SK-N-SH treated with all-trans-retinoic acid at 6 μM for 48 hours (cell line): ENCODE measurements at regions not wholly inside any gene's neighbourhood (a gene's known extent, or its start where the extent isn't known, plus 50 kb on each side); places are given as distances from the start of the nearest gene placed in this dataset.

Source experiments
- ATAC-seq: fragments of 200-7000 bp; cut with Tn5 transposase; 3 replicates; pipeline ENCODE4 v1.9.1; 2020; ENCODE audit warnings: mild to moderate bottlenecking, moderate library complexity
- ARNTL ChIP-seq: fragments of 450-650 bp; formaldehyde crosslinking; IDR thresholded peaks from 2 replicates; pipeline ENCODE4 v1.5.0; 2020; ENCODE audit warnings: low read depth, mild to moderate bottlenecking, moderate library complexity, borderline replicate concordance
- BACH2 ChIP-seq: fragments of 250-450 bp; sonication (Bioruptor Pico); IDR thresholded peaks from 2 replicates; pipeline ENCODE4 v1.9.0; 2021; ENCODE audit warnings: mild to moderate bottlenecking, borderline replicate concordance
- CREB5 ChIP-seq: fragments of 250-450 bp; sonication (Bioruptor Pico); IDR thresholded peaks from 2 replicates; pipeline ENCODE4 v1.5.1; 2020; ENCODE audit warnings: low read depth, mild to moderate bottlenecking, moderate library complexity
- CSDC2 ChIP-seq: fragments of 250-450 bp; sonication (Bioruptor Pico); IDR thresholded peaks from 2 replicates; pipeline ENCODE4 v1.5.0; 2020; ENCODE audit warnings: mild to moderate bottlenecking, moderate library complexity
- ESRRG ChIP-seq: fragments of 250-450 bp; sonication (Bioruptor Pico); IDR thresholded peaks from 2 replicates; pipeline ENCODE4 v1.6.1; 2021; ENCODE audit warnings: mild to moderate bottlenecking
- GLIS3 ChIP-seq: fragments of 250-450 bp; sonication (Bioruptor Pico); IDR thresholded peaks from 2 replicates; pipeline ENCODE4 v1.5.0; 2020; ENCODE audit warnings: mild to moderate bottlenecking, moderate library complexity
- ISL1 ChIP-seq: fragments of 250-450 bp; sonication (Bioruptor Pico); IDR thresholded peaks from 2 replicates; pipeline ENCODE4 v2.1.2; 2022; ENCODE audit warnings: mild to moderate bottlenecking, moderate library complexity
- OSR1 ChIP-seq: fragments of 250-450 bp; sonication (Bioruptor Pico); IDR thresholded peaks from 2 replicates; pipeline ENCODE4 v1.8.0; 2022; ENCODE audit warnings: moderate library complexity, mild to moderate bottlenecking, inconsistent platforms
- RARB ChIP-seq: fragments of 250-450 bp; sonication (Bioruptor Pico); IDR thresholded peaks from 2 replicates; pipeline ENCODE4 v1.8.0; 2021; ENCODE audit warnings: mild to moderate bottlenecking, moderate library complexity
- SNAI2 ChIP-seq: fragments of 250-450 bp; sonication (Bioruptor Pico); IDR thresholded peaks from 2 replicates; pipeline ENCODE4 v1.5.0; 2020; ENCODE audit warnings: mild to moderate bottlenecking, moderate library complexity
- TCF4 ChIP-seq: fragments of 250-450 bp; sonication (Bioruptor Pico); IDR thresholded peaks from 2 replicates; pipeline ENCODE4 v1.8.0; 2021; ENCODE audit warnings: mild to moderate bottlenecking, moderate library complexity, borderline replicate concordance
- TOX ChIP-seq: fragments of 250-450 bp; sonication (Bioruptor Pico); IDR thresholded peaks from 2 replicates; pipeline ENCODE4 v1.8.0; 2021; ENCODE audit warnings: mild to moderate bottlenecking, moderate library complexity, borderline replicate concordance
- ZC3H10 ChIP-seq: fragments of 250-450 bp; sonication (Bioruptor Pico); IDR thresholded peaks from 2 replicates; pipeline ENCODE4 v1.5.1; 2021; ENCODE audit warnings: mild to moderate bottlenecking, moderate library complexity
- ZFP30 ChIP-seq: fragments of 450-650 bp; formaldehyde crosslinking; IDR thresholded peaks from 2 replicates; pipeline ENCODE4 v1.5.0; 2022; ENCODE audit warnings: mild to moderate bottlenecking, moderate library complexity
- ZNF565 ChIP-seq: fragments of 450-650 bp; formaldehyde crosslinking; conservative IDR thresholded peaks from 2 replicates; pipeline ENCODE4 v1.5.0; 2020; ENCODE audit warnings: low read depth, mild to moderate bottlenecking, moderate library complexity
- ZNF8 ChIP-seq: fragments of 450-650 bp; formaldehyde crosslinking; IDR thresholded peaks from 2 replicates; pipeline ENCODE4 v1.5.0; 2020; ENCODE audit warnings: mild to moderate bottlenecking, moderate library complexity
- TF ChIP-seq, protein P1 (sequence below): fragments of 250-450 bp; sonication (Bioruptor Pico); IDR thresholded peaks from 2 replicates; pipeline ENCODE4 v1.8.0; 2020; ENCODE audit warnings: mild to moderate bottlenecking, moderate library complexity, borderline replicate concordance
- TF ChIP-seq, protein P2 (sequence below): fragments of 250-450 bp; sonication (Bioruptor Pico); IDR thresholded peaks from 2 replicates; pipeline ENCODE4 v1.5.0; 2020; ENCODE audit warnings: mild to moderate bottlenecking, moderate library complexity
- TF ChIP-seq, protein P3 (sequence below): fragments of 250-450 bp; sonication (Bioruptor Pico); IDR thresholded peaks from 2 replicates; pipeline ENCODE4 v1.8.0; 2021; ENCODE audit warnings: low read depth, mild to moderate bottlenecking, moderate library complexity, borderline replicate concordance

DNA sequence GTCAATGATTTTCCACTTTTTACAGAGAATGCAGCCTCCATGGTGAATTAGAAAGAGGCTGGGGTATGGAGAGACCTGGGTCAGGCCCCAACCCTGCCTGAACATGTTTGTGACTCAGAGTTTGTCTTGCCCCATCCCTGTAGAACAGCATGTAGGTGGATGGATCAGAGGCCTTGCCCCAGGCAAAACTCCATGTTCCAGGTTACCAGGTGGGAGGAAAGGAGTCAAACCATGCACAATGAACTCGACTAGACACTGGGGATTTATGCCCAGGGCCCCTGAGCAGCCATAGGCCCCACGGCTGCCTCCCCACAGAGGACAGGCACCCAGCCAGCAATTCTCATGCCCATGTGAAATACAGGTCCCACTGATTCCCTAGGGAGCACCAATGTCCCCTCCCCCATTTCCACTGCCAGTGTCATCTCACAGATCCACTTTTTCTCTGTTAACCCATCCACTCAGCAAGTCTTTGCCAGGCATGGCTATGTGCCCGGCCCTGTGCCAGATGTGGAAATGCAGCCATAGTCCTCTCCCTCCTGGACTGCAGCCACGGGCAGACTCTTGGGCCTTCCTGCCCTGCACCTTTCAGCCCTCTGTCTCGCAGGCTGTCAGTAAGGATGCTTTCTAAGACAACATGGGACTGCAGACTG is 737.8 kb upstream of the HS6ST1 start:
- ATAC-seq: no peak
- TF ChIP-seq CREB5: no peak

DNA sequence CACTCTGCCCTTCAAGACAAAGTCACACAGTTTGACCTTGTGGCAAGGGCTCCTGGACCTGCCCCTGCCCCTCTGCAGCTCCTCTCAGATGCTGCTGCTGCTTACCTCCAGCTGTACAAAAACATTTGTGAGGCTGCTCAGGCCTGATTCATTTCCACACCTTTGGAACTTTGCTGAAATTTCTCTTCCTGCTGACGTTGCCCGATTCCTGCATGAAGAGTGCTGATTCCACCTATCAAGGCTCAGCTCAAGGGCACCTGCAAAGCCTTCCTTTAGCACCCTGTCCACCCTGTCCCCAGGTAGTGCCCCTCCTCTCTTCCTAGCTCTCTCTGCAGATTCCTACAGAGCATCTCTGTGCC is 738.3 kb upstream of the HS6ST1 start:
- no peak for ATAC-seq
- TF ChIP-seq, protein P1, sequence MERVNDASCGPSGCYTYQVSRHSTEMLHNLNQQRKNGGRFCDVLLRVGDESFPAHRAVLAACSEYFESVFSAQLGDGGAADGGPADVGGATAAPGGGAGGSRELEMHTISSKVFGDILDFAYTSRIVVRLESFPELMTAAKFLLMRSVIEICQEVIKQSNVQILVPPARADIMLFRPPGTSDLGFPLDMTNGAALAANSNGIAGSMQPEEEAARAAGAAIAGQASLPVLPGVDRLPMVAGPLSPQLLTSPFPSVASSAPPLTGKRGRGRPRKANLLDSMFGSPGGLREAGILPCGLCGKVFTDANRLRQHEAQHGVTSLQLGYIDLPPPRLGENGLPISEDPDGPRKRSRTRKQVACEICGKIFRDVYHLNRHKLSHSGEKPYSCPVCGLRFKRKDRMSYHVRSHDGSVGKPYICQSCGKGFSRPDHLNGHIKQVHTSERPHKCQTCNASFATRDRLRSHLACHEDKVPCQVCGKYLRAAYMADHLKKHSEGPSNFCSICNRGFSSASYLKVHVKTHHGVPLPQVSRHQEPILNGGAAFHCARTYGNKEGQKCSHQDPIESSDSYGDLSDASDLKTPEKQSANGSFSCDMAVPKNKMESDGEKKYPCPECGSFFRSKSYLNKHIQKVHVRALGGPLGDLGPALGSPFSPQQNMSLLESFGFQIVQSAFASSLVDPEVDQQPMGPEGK: no peak
- TF ChIP-seq ZNF565 (no peak), ZC3H10 (CRISPR knock-in tag) (no peak), ZNF8 (CRISPR knock-in tag) (no peak)
- TF ChIP-seq, protein P2, sequence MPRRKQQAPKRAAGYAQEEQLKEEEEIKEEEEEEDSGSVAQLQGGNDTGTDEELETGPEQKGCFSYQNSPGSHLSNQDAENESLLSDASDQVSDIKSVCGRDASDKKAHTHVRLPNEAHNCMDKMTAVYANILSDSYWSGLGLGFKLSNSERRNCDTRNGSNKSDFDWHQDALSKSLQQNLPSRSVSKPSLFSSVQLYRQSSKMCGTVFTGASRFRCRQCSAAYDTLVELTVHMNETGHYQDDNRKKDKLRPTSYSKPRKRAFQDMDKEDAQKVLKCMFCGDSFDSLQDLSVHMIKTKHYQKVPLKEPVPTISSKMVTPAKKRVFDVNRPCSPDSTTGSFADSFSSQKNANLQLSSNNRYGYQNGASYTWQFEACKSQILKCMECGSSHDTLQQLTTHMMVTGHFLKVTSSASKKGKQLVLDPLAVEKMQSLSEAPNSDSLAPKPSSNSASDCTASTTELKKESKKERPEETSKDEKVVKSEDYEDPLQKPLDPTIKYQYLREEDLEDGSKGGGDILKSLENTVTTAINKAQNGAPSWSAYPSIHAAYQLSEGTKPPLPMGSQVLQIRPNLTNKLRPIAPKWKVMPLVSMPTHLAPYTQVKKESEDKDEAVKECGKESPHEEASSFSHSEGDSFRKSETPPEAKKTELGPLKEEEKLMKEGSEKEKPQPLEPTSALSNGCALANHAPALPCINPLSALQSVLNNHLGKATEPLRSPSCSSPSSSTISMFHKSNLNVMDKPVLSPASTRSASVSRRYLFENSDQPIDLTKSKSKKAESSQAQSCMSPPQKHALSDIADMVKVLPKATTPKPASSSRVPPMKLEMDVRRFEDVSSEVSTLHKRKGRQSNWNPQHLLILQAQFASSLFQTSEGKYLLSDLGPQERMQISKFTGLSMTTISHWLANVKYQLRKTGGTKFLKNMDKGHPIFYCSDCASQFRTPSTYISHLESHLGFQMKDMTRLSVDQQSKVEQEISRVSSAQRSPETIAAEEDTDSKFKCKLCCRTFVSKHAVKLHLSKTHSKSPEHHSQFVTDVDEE (CRISPR knock-in tag): no peak

- TF ChIP-seq ESRRG (CRISPR knock-in tag) (no peak), ISL1 (no peak), CREB5 (no peak), TCF4 (CRISPR knock-in tag) (no peak), SNAI2 (CRISPR knock-in tag) (no peak), TOX (CRISPR knock-in tag) (no peak), CSDC2 (CRISPR knock-in tag) (no peak), RARB (no peak), ZNF565 (no peak), ARNTL (CRISPR knock-in tag) (no peak), BACH2 (CRISPR knock-in tag) (no peak), OSR1 (no peak), ZFP30 (CRISPR knock-in tag) (no peak), GLIS3 (CRISPR knock-in tag) (no peak)
- TF ChIP-seq, protein P2 (CRISPR knock-in tag): no peak
- TF ChIP-seq, protein P3, sequence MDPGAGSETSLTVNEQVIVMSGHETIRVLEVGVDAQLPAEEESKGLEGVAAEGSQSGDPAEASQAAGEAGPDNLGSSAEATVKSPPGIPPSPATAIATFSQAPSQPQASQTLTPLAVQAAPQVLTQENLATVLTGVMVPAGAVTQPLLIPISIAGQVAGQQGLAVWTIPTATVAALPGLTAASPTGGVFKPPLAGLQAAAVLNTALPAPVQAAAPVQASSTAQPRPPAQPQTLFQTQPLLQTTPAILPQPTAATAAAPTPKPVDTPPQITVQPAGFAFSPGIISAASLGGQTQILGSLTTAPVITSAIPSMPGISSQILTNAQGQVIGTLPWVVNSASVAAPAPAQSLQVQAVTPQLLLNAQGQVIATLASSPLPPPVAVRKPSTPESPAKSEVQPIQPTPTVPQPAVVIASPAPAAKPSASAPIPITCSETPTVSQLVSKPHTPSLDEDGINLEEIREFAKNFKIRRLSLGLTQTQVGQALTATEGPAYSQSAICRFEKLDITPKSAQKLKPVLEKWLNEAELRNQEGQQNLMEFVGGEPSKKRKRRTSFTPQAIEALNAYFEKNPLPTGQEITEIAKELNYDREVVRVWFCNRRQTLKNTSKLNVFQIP (CRISPR knock-in tag): no peak
- ATAC-seq: no peak
Observed at GRCh38 chr2:129058981-129059380, 740.3 kb upstream of the HS6ST1 start.
